Esophagus squamous epithelium (tissue), 5 donors: ENCODE measurements at regions not wholly inside any gene's neighbourhood (a gene's known extent, or its start where the extent isn't known, plus 50 kb on each side); places are given as distances from the start of the nearest gene placed in this dataset.

Source experiments
- DNase-seq: peaks from one replicate; lab custom pipeline; 2025; lab: John Stamatoyannopoulos, UW
- H3K27ac ChIP-seq, 4 donors: fragments of 200-600 bp; sonication (generic); one replicate each; pipeline ENCODE4 v1.5.1; 2016 to 2019; ENCODE audit warnings: mild to moderate bottlenecking in 1 of 4
- H3K27me3 ChIP-seq, 4 donors: fragments of 200-600 bp; sonication (generic); 1 replicate in 3 of 4; 2 replicates in 1 of 4; pipeline versions ENCODE4 v1.5.1 to v1.6.0; 2017 to 2021; ENCODE audit warnings: antibody characterized with exemption in 1 of 4
- H3K36me3 ChIP-seq, 3 donors: fragments of 200-600 bp; sonication (generic); one replicate each; pipeline ENCODE4 v1.5.1; 2016 to 2019
- H3K4me1 ChIP-seq, 3 donors: fragments of 200-600 bp; sonication (generic); one replicate each; pipeline ENCODE4 v1.5.1; 2017 to 2019
- H3K4me3 ChIP-seq, 4 donors: fragments of 200-600 bp; sonication (generic); 1 replicate in 3 of 4; 2 replicates in 1 of 4; pipeline ENCODE4 v1.5.1; 2016 to 2019; ENCODE audit warnings: mild to moderate bottlenecking in 2 of 4, moderate library complexity in 1 of 4
- H3K9me3 ChIP-seq, 3 donors: fragments of 200-600 bp; sonication (generic); one replicate each; pipeline ENCODE4 v1.5.1; 2016 to 2019
- POLR2A ChIP-seq, 4 donors: fragments of 450-650 bp; IDR thresholded peaks; one replicate each; pipeline ENCODE4 v1.6.1; 2017; ENCODE audit warnings: antibody characterized with exemption in 4 of 4, mild to moderate bottlenecking in 4 of 4, moderate library complexity in 3 of 4
- WGBS, 2 donors: methylation state at CpG; one replicate each; pipeline ENCODE4 v1.1.5; 2018; 5-methylcytosine and 5-hydroxymethylcytosine counted together
- intact Hi-C: fragments of 100-400 bp; cut with DNase I; formaldehyde crosslinking; loops from one replicate; pipeline ENCODE4 v1.15.0; 2022
- TF ChIP-seq, protein P1 (sequence below), 6 experiments: fragments of 450-650 bp in 4 of 6; fragments of 200-600 bp in 2 of 6; sonication (generic) in 2 of 6; IDR thresholded peaks; one replicate each; pipeline ENCODE4 v1.5.1; 2016 to 2019; ENCODE audit warnings: antibody characterized with exemption in 6 of 6, mild to moderate bottlenecking in 4 of 6, moderate library complexity in 4 of 6
- donor health status: DM: yes; HTN: yes; CAD: no.

DNA sequence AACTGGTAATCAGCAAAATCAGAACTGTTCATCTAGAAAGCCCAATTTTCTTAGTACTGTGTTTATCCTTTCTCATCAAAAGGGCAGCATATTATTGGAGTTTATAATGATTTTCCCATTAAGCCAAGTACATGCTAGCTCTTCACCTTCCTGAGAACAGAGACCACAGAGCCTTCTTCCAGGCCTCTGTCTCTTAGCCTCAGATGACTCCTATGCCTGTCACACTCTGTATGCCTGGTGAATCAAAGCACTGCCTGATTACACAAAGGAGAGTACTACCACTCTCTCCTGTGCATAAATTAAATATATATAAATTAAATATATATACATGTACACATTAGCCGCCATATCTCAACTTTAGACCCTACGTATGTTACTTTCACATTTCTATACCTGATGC lies 636.1 kb downstream of the NTRK3 start:
- intact Hi-C loops = no loop called here
- Histone ChIP-seq H3K9me3 (no peaks in the 10 kb centered on the region), H3K4me1 (no peaks in the 10 kb centered on the region), H3K36me3 (no peaks in the 10 kb centered on the region), H3K27ac (no peak overlapping the region), H3K27me3 (no peaks in the 10 kb centered on the region), H3K4me3 (no peak overlapping the region)
- 96 to 97% methylated on average over 2 of the region's 2 CpGs for WGBS, 2 donors
- TF ChIP-seq, protein P1, sequence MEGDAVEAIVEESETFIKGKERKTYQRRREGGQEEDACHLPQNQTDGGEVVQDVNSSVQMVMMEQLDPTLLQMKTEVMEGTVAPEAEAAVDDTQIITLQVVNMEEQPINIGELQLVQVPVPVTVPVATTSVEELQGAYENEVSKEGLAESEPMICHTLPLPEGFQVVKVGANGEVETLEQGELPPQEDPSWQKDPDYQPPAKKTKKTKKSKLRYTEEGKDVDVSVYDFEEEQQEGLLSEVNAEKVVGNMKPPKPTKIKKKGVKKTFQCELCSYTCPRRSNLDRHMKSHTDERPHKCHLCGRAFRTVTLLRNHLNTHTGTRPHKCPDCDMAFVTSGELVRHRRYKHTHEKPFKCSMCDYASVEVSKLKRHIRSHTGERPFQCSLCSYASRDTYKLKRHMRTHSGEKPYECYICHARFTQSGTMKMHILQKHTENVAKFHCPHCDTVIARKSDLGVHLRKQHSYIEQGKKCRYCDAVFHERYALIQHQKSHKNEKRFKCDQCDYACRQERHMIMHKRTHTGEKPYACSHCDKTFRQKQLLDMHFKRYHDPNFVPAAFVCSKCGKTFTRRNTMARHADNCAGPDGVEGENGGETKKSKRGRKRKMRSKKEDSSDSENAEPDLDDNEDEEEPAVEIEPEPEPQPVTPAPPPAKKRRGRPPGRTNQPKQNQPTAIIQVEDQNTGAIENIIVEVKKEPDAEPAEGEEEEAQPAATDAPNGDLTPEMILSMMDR (IDR thresholded peaks at IDR 0.05) = no peak
- DNase-seq = no peak

DNA sequence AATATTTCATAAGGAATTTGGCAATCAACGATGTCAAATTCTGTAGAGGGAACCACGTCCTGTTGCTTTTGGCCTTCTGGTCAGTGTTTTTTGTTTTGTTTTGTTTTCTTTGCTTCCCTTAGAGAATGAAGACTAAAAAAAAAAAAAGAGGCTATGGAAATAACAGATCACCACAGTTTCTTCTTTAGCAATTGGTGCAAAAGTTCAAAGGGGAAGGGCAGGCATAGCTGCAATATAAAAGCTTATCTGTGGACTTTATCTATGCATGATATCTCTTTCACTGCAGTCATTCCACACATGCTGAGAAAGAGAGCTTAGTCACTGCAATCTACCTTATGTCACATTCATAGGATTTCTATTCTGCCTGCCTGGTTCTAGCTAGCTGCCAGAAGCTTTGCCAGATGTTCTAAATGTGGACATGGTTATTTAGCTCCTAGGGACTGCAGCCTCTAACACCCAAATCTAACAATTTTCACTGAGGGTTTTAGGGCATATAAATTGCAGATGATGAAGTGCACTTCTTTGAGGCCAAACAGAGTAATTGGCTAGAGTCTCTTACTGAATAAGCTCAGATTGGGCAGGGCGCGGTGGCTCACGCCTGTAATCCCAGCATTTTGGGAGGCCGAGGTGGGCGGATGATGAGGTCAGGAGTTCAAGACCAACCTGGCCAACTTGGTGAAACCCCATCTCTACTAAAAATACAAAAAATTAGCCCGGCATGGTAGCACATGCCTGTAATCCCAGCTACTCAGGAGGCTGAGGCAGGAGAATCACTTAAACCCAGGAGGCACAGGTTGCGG lies 637.2 kb downstream of the NTRK3 start:
- WGBS, 2 donors = 55 to 62% methylated on average over 4 to 5 of the region's 9 CpGs
- Histone ChIP-seq H3K36me3 (no peaks in the 10 kb centered on the region), H3K27me3 (no peaks in the 10 kb centered on the region), H3K4me3 (no peak overlapping the region), H3K27ac (peak overlapping the region in 1 of 4 donors; percentile 26), H3K9me3 (no peaks in the 10 kb centered on the region), H3K4me1 (no peaks in the 10 kb centered on the region)
- TF ChIP-seq, protein P1 (IDR thresholded peaks at IDR 0.05) = no peak
- no peak for TF ChIP-seq POLR2A (IDR thresholded peaks at IDR 0.05)
- intact Hi-C loops = no loop called here
- no peak for DNase-seq

DNA sequence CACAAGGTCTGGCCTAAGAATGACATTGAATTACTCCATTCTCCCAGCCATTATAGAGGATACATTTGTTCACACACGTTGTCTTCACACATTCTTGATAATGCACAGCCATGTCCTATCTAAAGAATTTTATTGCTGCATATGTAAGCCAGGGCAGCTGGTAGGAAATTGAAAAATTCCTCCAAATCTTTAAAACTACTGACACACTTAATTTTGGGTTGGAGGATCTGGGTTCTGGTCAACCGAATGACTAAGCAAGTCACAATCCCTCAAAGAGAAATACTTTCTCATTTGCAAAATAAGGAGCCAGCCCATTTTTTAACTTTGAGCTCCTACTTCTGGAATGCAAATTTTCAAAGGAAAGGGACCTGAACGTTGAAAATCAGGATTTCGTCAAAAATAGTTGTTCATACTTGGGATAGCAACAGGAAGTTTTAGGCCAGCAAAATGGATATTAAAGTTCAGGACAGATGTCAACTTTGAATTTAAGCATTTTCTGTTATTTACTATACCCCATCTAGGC lies 638.3 kb downstream of the NTRK3 start:
- Histone ChIP-seq H3K4me3 (no peak overlapping the region), H3K9me3 (no peaks in the 10 kb centered on the region), H3K4me1 (no peaks in the 10 kb centered on the region), H3K36me3 (no peaks in the 10 kb centered on the region), H3K27ac (peak overlapping the region in 1 of 4 donors; percentile 18), H3K27me3 (no peaks in the 10 kb centered on the region)
- TF ChIP-seq, protein P1 (IDR thresholded peaks at IDR 0.05) = no peak
- TF ChIP-seq POLR2A (IDR thresholded peaks at IDR 0.05) = no peak
- intact Hi-C loops = no loop called here
- WGBS, 2 donors = 74 to 76% methylated on average over 4 of the region's 4 CpGs
- no peak for DNase-seq

DNA sequence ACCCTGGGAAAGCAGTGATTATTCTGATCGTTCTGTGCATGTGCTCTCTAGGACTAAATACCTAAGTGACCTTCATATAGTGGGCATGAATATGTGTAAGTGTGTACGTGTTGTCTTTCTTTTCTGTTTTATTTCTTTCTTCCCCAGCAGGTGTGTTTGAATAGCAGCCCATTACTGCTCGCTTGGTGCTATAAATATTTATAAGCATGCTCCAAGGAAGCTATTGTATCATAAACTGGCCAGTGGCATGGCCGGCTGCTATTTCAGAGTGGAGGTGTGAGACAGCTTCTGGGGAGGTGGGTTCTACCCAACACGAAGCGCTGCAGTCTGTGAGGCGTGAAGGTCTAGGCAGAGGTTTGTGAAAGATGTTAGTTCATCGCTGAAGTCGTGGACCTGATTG lies 641.8 kb downstream of the NTRK3 start:
- Histone ChIP-seq H3K27me3 (no peaks in the 10 kb centered on the region), H3K27ac (no peak overlapping the region), H3K9me3 (no peaks in the 10 kb centered on the region), H3K36me3 (no peaks in the 10 kb centered on the region), H3K4me3 (no peak overlapping the region), H3K4me1 (no peaks in the 10 kb centered on the region)
- WGBS, 2 donors = 73 to 75% methylated on average over 9 of the region's 9 CpGs
- no peak for DNase-seq
- intact Hi-C loops = no loop called here
- TF ChIP-seq POLR2A (IDR thresholded peaks at IDR 0.05) = no peak
- TF ChIP-seq, protein P1 (IDR thresholded peaks at IDR 0.05) = no peak

DNA sequence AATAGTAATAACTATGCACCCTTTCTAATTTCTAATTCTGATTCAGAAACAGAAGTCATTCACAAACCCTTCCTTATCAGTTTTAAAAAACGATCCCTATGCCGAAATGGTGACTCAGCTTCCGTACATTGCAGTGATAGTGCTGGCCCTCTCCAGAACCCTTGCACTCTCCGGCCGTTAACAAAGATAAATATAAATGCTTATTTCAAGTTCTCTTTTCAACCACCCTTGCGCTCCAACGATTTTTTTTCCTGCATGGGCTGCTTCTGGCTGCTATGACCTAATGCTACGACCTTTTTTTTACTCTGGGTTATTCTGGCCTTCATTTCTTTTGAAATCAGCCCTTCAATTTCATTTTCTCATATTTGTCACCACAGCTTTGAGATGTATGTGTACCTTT lies 646.2 kb downstream of the NTRK3 start:
- intact Hi-C loops = no loop called here
- TF ChIP-seq POLR2A (IDR thresholded peaks at IDR 0.05) = no peak
- TF ChIP-seq, protein P1 (IDR thresholded peaks at IDR 0.05) = no peak
- peaks cover 0 to 8% (median 0%) of the 10 kb centered on the region in 3 donors for H3K4me1 ChIP-seq
- H3K4me3 ChIP-seq = no peak overlapping the region
- no peaks in the 10 kb centered on the region for H3K27me3 ChIP-seq
- no peaks in the 10 kb centered on the region for H3K36me3 ChIP-seq
- no peak for DNase-seq
- no peak overlapping the region for H3K27ac ChIP-seq
- H3K9me3 ChIP-seq = no peaks in the 10 kb centered on the region
- WGBS, 2 donors = 65% methylated on average over 8 of the region's 8 CpGs
